Upper lobe of right lung (tissue), 1 donor: ENCODE measurements at regions not wholly inside any gene's neighbourhood (a gene's known extent, or its start where the extent isn't known, plus 50 kb on each side); places are given as distances from the start of the nearest gene placed in this dataset.

ENCODE experiments used
- ATAC-seq: fragments of 200-7000 bp; cut with Tn5 transposase; one replicate; pipeline ENCODE4 v1.9.1; 2020; ENCODE audit warnings: mild to moderate bottlenecking, moderate library complexity
- DNase-seq: peaks from one replicate; pipeline ENCODE4 v3.0.0-alpha.2; 2020
- H3K27ac ChIP-seq: fragments of 200-600 bp; one replicate; pipeline ENCODE4 v1.8.0; 2022
- H3K27me3 ChIP-seq: fragments of 200-600 bp; one replicate; pipeline ENCODE4 v1.8.0; 2022; ENCODE audit warnings: mild to moderate bottlenecking
- H3K36me3 ChIP-seq: fragments of 200-600 bp; one replicate; pipeline ENCODE4 v1.8.0; 2022
- H3K4me1 ChIP-seq: fragments of 200-600 bp; one replicate; pipeline ENCODE4 v1.8.0; 2022
- H3K4me3 ChIP-seq: fragments of 200-600 bp; one replicate; pipeline ENCODE4 v1.8.0; 2022; ENCODE audit warnings: mild to moderate bottlenecking
- H3K9me3 ChIP-seq: fragments of 200-600 bp; one replicate; pipeline ENCODE4 v1.8.0; 2022
- CTCF ChIP-seq: fragments of 200-600 bp; IDR thresholded peaks from one replicate; pipeline ENCODE4 v1.8.0; 2022; ENCODE audit warnings: antibody characterized with exemption
- intact Hi-C: fragments of 100-400 bp; cut with DNase I; formaldehyde crosslinking; loops from one replicate; pipeline ENCODE4 v1.11.0; 2022
- donor health status: DM: no; HTN: yes; CAD: no; lungs with severe emphysema.

- TF ChIP-seq CTCF = no peak
- Histone ChIP-seq H3K36me3 (no peaks in the 10 kb centered on the region), H3K27ac (no peak overlapping the region), H3K9me3 (no peaks in the 10 kb centered on the region), H3K4me3 (no peak overlapping the region), H3K27me3 (peaks cover 8% of the 10 kb centered on the region), H3K4me1 (no peaks in the 10 kb centered on the region)
- no peak for DNase-seq
- no peak for ATAC-seq
- intact Hi-C loops = no loop called here
These were observed 129.7 kb upstream of the MTAP start for GRCh38 chr9:21672761-21673160.

- no peak overlapping the region for H3K4me3 ChIP-seq
- no peaks in the 10 kb centered on the region for H3K4me1 ChIP-seq
- no peaks in the 10 kb centered on the region for H3K9me3 ChIP-seq
- H3K27ac ChIP-seq = no peak overlapping the region
- DNase-seq (no peak), ATAC-seq (no peak)
- no peak for TF ChIP-seq CTCF
- intact Hi-C loops = no loop called here
- no peaks in the 10 kb centered on the region for H3K36me3 ChIP-seq
- peaks cover 12% of the 10 kb centered on the region for H3K27me3 ChIP-seq
These were observed 127.5 kb upstream of the MTAP start for GRCh38 chr9:21674894-21675293.

GRCh38 chr9:21677387-21677786 lies 125.0 kb upstream of the MTAP start:
- no peak for ATAC-seq
- Histone ChIP-seq H3K36me3 (no peaks in the 10 kb centered on the region), H3K27me3 (peaks cover 12% of the 10 kb centered on the region), H3K4me1 (no peaks in the 10 kb centered on the region), H3K9me3 (no peaks in the 10 kb centered on the region), H3K4me3 (no peak overlapping the region), H3K27ac (no peak overlapping the region)
- intact Hi-C loops = no loop called here
- DNase-seq = no peak
- no peak for TF ChIP-seq CTCF

- ATAC-seq = no peak
- H3K4me3 ChIP-seq = no peak overlapping the region
- H3K27me3 ChIP-seq = peaks cover 12% of the 10 kb centered on the region
- no peaks in the 10 kb centered on the region for H3K9me3 ChIP-seq
- H3K4me1 ChIP-seq = no peaks in the 10 kb centered on the region
- no peak for TF ChIP-seq CTCF
- intact Hi-C loops = no loop called here
- DNase-seq = no peak
- no peaks in the 10 kb centered on the region for H3K36me3 ChIP-seq
- no peak overlapping the region for H3K27ac ChIP-seq
These were observed 124.6 kb upstream of the MTAP start for GRCh38 chr9:21677834-21678233.

GRCh38 chr9:21679432-21679831 lies 123.0 kb upstream of the MTAP start:
- peaks cover 12% of the 10 kb centered on the region for H3K27me3 ChIP-seq
- no peak overlapping the region for H3K27ac ChIP-seq
- no peaks in the 10 kb centered on the region for H3K9me3 ChIP-seq
- intact Hi-C loops = no loop called here
- ATAC-seq (no peak), DNase-seq (no peak)
- H3K36me3 ChIP-seq = no peaks in the 10 kb centered on the region
- no peak for TF ChIP-seq CTCF
- no peaks in the 10 kb centered on the region for H3K4me1 ChIP-seq
- H3K4me3 ChIP-seq = no peak overlapping the region

GRCh38 chr9:21680590-21680989 lies 121.8 kb upstream of the MTAP start:
- DNase-seq (no peak), ATAC-seq (no peak)
- no peak for TF ChIP-seq CTCF
- Histone ChIP-seq H3K4me1 (no peaks in the 10 kb centered on the region), H3K27me3 (peaks cover 12% of the 10 kb centered on the region), H3K4me3 (no peak overlapping the region), H3K36me3 (no peaks in the 10 kb centered on the region), H3K9me3 (no peaks in the 10 kb centered on the region), H3K27ac (no peak overlapping the region)
- intact Hi-C loops = no loop called here
